ENCODE measurements at regions not wholly inside any gene's neighbourhood (a gene's known extent, or its start where the extent isn't known, plus 50 kb on each side); places are given as distances from the start of the nearest gene placed in this dataset.

DNA sequence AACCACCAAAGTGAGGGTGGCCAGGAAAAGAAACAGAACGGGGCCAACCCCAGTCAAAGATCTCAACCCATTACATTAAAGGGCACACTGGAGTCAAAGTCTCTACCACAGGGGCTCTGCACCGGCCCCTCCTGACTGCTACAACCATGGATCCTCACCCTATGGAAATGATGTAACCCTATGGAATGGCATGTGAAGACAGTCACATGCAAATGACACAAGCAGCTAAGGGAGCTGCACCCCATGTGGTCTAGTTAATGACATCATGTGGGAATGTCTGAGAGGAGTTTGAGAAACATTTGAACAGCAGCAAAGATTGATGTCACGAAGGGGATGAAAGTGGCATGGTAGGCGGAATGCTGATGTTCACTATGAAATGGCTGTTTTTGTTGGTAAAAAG, 298.2 kb upstream of the SLCO3A1 start:
- DNase-seq (ENCODE audit: extremely low spot score, unreplicated experiment) = no peak
- TF ChIP-seq, protein P1, sequence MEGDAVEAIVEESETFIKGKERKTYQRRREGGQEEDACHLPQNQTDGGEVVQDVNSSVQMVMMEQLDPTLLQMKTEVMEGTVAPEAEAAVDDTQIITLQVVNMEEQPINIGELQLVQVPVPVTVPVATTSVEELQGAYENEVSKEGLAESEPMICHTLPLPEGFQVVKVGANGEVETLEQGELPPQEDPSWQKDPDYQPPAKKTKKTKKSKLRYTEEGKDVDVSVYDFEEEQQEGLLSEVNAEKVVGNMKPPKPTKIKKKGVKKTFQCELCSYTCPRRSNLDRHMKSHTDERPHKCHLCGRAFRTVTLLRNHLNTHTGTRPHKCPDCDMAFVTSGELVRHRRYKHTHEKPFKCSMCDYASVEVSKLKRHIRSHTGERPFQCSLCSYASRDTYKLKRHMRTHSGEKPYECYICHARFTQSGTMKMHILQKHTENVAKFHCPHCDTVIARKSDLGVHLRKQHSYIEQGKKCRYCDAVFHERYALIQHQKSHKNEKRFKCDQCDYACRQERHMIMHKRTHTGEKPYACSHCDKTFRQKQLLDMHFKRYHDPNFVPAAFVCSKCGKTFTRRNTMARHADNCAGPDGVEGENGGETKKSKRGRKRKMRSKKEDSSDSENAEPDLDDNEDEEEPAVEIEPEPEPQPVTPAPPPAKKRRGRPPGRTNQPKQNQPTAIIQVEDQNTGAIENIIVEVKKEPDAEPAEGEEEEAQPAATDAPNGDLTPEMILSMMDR (IDR thresholded peaks at IDR 0.05) = no peak
- Mint-ChIP-seq H3K4me3 (ENCODE audit: unreplicated experiment) (no peak overlapping the region), H3K27ac (ENCODE audit: unreplicated experiment) (no peak overlapping the region), H3K4me1 (ENCODE audit: unreplicated experiment) (no peaks in the 10 kb centered on the region), H3K36me3 (ENCODE audit: unreplicated experiment) (no peaks in the 10 kb centered on the region), H3K27me3 (ENCODE audit: unreplicated experiment) (no peaks in the 10 kb centered on the region), H3K9me3 (ENCODE audit: unreplicated experiment) (peaks cover 9% of the 10 kb centered on the region)

DNA sequence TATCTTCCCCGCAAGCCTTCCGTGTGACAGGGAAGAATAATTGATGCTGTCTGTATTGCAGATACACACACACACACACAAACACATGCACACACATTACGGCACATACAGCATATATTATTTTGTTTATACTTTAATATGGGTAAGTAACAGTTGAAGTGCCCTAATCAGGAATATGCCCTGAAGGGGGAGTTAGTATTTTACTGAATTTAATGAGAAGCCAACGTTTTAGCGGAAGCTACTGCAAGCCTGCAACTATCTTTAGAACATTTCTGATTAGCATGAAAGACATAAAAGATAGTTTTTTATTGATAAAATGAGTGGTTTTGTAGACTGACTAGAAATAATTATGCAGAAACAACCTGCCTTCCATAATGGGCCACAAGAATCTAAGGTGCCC, 296.6 kb upstream of the SLCO3A1 start:
- Mint-ChIP-seq H3K9me3 (ENCODE audit: unreplicated experiment) (peaks cover 4% of the 10 kb centered on the region), H3K27ac (ENCODE audit: unreplicated experiment) (no peak overlapping the region), H3K4me1 (ENCODE audit: unreplicated experiment) (no peaks in the 10 kb centered on the region), H3K36me3 (ENCODE audit: unreplicated experiment) (no peaks in the 10 kb centered on the region), H3K27me3 (ENCODE audit: unreplicated experiment) (no peaks in the 10 kb centered on the region), H3K4me3 (ENCODE audit: unreplicated experiment) (no peak overlapping the region)
- TF ChIP-seq, protein P1 (IDR thresholded peaks at IDR 0.05) = no peak
- DNase-seq (ENCODE audit: extremely low spot score, unreplicated experiment) = no peak

DNA sequence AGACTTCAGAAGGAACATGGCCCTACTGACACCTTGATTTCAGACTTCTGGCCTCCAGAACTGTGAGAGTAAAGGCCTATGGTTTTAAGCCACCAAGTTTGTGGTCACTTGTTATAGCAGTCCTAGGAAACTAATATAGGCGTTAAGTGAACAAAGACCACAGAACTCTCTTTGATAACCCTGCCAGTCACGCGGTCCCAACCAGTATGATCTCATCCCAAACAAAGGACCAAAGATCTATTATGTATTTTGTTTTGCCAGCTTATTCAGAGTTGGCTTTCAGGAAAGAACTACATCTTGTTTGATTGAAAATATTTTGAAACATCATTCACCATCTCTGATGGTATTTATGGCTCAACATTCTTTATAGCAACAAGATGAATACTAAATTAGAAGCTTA, 294.4 kb upstream of the SLCO3A1 start:
- peaks cover 3% of the 10 kb centered on the region for H3K27me3 Mint-ChIP-seq (ENCODE audit: unreplicated experiment)
- H3K27ac Mint-ChIP-seq (ENCODE audit: unreplicated experiment) = no peak overlapping the region
- H3K4me3 Mint-ChIP-seq (ENCODE audit: unreplicated experiment) = no peak overlapping the region
- no peaks in the 10 kb centered on the region for H3K4me1 Mint-ChIP-seq (ENCODE audit: unreplicated experiment)
- no peak for DNase-seq (ENCODE audit: extremely low spot score, unreplicated experiment)
- H3K36me3 Mint-ChIP-seq (ENCODE audit: unreplicated experiment) = no peaks in the 10 kb centered on the region
- peaks cover 4% of the 10 kb centered on the region for H3K9me3 Mint-ChIP-seq (ENCODE audit: unreplicated experiment)
- TF ChIP-seq, protein P1 (IDR thresholded peaks at IDR 0.05) = no peak

DNA sequence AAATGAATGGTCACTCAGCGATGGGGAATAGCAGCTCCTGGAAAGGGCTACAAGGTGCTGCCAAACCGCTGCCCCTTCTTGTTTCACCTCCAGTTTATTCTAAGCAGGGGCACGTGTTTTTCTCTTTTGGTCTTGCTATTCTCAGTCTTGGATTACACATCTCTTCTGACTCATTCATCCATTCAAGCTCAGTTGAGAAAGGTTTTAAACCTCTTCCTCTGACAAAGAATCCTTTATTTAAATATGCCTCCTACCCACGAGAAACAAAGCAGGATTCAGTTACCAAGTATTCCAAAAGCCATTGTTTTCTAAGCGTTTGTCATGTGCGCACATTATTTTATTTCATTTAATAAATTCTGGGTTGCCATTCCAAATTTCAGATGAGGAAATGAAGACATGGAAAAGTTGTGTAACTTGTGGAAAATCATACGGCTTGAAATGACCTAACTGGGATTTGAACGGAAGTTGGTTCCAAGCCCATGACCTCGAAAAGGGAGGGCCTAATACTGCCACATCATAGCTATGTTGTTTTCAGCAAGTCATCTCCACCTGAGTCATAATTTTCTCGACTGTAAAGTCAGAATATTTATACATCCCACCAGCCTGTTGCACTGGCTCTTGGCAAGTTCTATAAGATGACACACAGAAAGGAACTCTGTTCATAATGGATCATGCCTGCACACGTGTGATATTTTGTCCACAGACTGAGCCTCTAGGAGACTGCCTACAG, 292.0 kb upstream of the SLCO3A1 start:
- TF ChIP-seq, protein P1 (IDR thresholded peaks at IDR 0.05) = no peak
- Mint-ChIP-seq H3K9me3 (ENCODE audit: unreplicated experiment) (no peaks in the 10 kb centered on the region), H3K27ac (ENCODE audit: unreplicated experiment) (no peak overlapping the region), H3K4me1 (ENCODE audit: unreplicated experiment) (no peaks in the 10 kb centered on the region), H3K4me3 (ENCODE audit: unreplicated experiment) (no peak overlapping the region), H3K27me3 (ENCODE audit: unreplicated experiment) (peaks cover 8% of the 10 kb centered on the region), H3K36me3 (ENCODE audit: unreplicated experiment) (no peaks in the 10 kb centered on the region)
- no peak for DNase-seq (ENCODE audit: extremely low spot score, unreplicated experiment)

DNA sequence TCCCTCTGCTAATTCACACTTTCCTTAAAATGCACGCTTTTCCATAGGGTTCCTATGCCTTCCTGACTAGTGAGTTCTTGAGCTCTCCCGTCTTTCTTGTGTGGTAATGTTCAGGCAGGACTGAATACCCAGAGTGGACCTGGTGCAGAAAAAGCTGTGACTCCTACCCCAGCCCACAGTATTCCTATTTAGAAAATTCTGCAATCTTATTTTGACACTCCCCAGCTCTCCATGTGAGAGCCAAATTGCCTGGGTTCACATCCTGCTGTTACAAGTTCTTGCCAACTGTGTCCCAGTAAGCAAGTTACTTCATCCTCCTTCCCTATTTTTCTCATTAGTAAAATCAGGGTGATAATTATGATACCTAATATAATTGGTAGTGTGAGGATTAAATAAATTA, 290.8 kb upstream of the SLCO3A1 start:
- H3K4me1 Mint-ChIP-seq (ENCODE audit: unreplicated experiment) = no peaks in the 10 kb centered on the region
- H3K9me3 Mint-ChIP-seq (ENCODE audit: unreplicated experiment) = no peaks in the 10 kb centered on the region
- DNase-seq (ENCODE audit: extremely low spot score, unreplicated experiment) = no peak
- H3K27me3 Mint-ChIP-seq (ENCODE audit: unreplicated experiment) = peaks cover 8% of the 10 kb centered on the region
- TF ChIP-seq, protein P1 (IDR thresholded peaks at IDR 0.05) = no peak
- H3K36me3 Mint-ChIP-seq (ENCODE audit: unreplicated experiment) = no peaks in the 10 kb centered on the region
- no peak overlapping the region for H3K4me3 Mint-ChIP-seq (ENCODE audit: unreplicated experiment)
- H3K27ac Mint-ChIP-seq (ENCODE audit: unreplicated experiment) = no peak overlapping the region
